Kidney epithelial cell (primary cell): ENCODE measurements at regions not wholly inside any gene's neighbourhood (a gene's known extent, or its start where the extent isn't known, plus 50 kb on each side); places are given as distances from the start of the nearest gene placed in this dataset.

Source experiments
- DNase-seq: peaks from one replicate; pipeline ENCODE4 v3.0.0-alpha.2; 2010; ENCODE audit warnings: low read depth
- H3K27me3 ChIP-seq: 2 replicates; pipeline ENCODE4 v1.6.0; 2011; ENCODE audit warnings: low read length; ENCODE audit not compliant: control insufficient read depth, insufficient read depth
- H3K36me3 ChIP-seq: 2 replicates; pipeline ENCODE4 v1.5.1; 2011; ENCODE audit warnings: low read length; ENCODE audit not compliant: control insufficient read depth, insufficient read depth
- H3K4me3 ChIP-seq: 2 replicates; pipeline ENCODE4 v1.5.1; 2011; ENCODE audit warnings: low read depth, mild to moderate bottlenecking, control low read depth, low read length
- TF ChIP-seq, protein P1 (sequence below): IDR thresholded peaks from 2 replicates; pipeline ENCODE4 v1.5.1; 2011; ENCODE audit warnings: mild to moderate bottlenecking, moderate library complexity, low read length, control low read depth, inconsistent platforms; ENCODE audit not compliant: insufficient read depth, poor library complexity, severe bottlenecking

DNA sequence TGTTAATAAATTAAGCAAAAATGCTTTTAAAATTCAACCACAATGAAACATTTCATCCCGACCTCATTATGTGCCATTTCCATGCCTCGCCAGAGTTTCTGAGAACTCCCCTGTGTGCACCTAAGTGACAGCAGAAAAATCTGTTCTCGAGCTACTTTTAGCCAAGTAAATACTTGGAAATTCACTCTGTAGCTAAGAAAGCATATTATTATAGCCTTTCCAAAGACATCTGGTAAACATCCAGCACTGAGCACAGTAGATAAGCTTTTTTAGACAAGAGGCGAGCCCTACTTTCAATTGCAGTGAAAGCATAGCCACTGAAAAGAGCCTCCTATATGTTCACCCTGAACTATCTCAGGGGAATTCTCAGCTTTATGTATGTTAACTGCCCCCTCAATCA lies 242.8 kb upstream of the PSMD7 start:
- TF ChIP-seq, protein P1, sequence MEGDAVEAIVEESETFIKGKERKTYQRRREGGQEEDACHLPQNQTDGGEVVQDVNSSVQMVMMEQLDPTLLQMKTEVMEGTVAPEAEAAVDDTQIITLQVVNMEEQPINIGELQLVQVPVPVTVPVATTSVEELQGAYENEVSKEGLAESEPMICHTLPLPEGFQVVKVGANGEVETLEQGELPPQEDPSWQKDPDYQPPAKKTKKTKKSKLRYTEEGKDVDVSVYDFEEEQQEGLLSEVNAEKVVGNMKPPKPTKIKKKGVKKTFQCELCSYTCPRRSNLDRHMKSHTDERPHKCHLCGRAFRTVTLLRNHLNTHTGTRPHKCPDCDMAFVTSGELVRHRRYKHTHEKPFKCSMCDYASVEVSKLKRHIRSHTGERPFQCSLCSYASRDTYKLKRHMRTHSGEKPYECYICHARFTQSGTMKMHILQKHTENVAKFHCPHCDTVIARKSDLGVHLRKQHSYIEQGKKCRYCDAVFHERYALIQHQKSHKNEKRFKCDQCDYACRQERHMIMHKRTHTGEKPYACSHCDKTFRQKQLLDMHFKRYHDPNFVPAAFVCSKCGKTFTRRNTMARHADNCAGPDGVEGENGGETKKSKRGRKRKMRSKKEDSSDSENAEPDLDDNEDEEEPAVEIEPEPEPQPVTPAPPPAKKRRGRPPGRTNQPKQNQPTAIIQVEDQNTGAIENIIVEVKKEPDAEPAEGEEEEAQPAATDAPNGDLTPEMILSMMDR, result no peak
- no peaks in the 10 kb centered on the region for H3K36me3 ChIP-seq
- DNase-seq, result no peak
- H3K4me3 ChIP-seq, result no peak overlapping the region
- no peaks in the 10 kb centered on the region for H3K27me3 ChIP-seq

DNA sequence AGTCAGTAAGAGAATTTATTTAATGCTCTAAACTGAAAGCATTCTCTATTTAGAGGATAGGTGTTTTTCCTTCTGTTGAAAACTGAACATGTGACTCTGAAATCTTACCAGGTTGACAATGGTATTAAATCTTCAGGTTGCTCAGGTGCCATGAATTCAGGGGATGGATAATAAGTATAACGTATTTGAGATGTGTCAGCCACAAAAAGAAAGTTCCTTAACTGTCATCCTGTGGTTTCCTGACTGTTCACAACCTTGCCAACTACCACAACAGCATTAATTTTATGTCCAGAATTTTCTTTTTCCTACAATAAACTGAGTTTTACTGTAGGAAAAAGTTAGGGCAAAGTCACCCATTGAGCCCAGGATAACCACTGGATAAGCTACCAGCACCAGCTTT lies 243.3 kb upstream of the PSMD7 start:
- TF ChIP-seq, protein P1, result no peak
- no peak for DNase-seq
- no peaks in the 10 kb centered on the region for H3K36me3 ChIP-seq

GRCh38 chr16:74052016-74052415 lies 244.6 kb upstream of the PSMD7 start:
- TF ChIP-seq, protein P1, result no peak
- DNase-seq, result no peak

More for the DNA sequence above, 243.3 kb upstream of the PSMD7 start:
- no peaks in the 10 kb centered on the region for H3K27me3 ChIP-seq
- no peak overlapping the region for H3K4me3 ChIP-seq

GRCh38 chr16:74049027-74049426 lies 247.6 kb upstream of the PSMD7 start:
- no peak overlapping the region for H3K4me3 ChIP-seq
- no peaks in the 10 kb centered on the region for H3K36me3 ChIP-seq
- no peaks in the 10 kb centered on the region for H3K27me3 ChIP-seq
- no peak for DNase-seq
- TF ChIP-seq, protein P1, result no peak

More at GRCh38 chr16:74052016-74052415, 244.6 kb upstream of the PSMD7 start:
- H3K4me3 ChIP-seq, result no peak overlapping the region
- H3K27me3 ChIP-seq, result no peaks in the 10 kb centered on the region
- no peaks in the 10 kb centered on the region for H3K36me3 ChIP-seq

- Histone ChIP-seq H3K36me3 (no peaks in the 10 kb centered on the region), H3K27me3 (no peaks in the 10 kb centered on the region), H3K4me3 (no peak overlapping the region)
- TF ChIP-seq, protein P1, result no peak
- no peak for DNase-seq
Measured at GRCh38 chr16:74046524-74046923, 250.1 kb upstream of the PSMD7 start.

- TF ChIP-seq, protein P1, result no peak
- H3K36me3 ChIP-seq, result no peaks in the 10 kb centered on the region
- no peak for DNase-seq
- no peak overlapping the region for H3K4me3 ChIP-seq
- H3K27me3 ChIP-seq, result no peaks in the 10 kb centered on the region
Measured at GRCh38 chr16:74045513-74045912, 251.1 kb upstream of the PSMD7 start.
